IMR-90 (cell line): ENCODE measurements at regions not wholly inside any gene's neighbourhood (a gene's known extent, or its start where the extent isn't known, plus 50 kb on each side); places are given as distances from the start of the nearest gene placed in this dataset.

ENCODE experiments used
- ATAC-seq: fragments of 200-7000 bp; cut with Tn5 transposase; 2 replicates; pipeline ENCODE4 v1.9.1; 2020; ENCODE audit warnings: low read depth, mild to moderate bottlenecking, moderate library complexity
- BruUV-seq: library from RNA; stranded (reverse); fragments of 400-500 nt; replicated peaks from 2 replicates; lab custom pipeline; 2021; lab: Mats Ljungman, UMichigan
- CTCF ChIA-PET: fragments of 300-600 bp; formaldehyde crosslinking; extraction: SDS; loops from one replicate; lab custom pipeline; 2021; ENCODE audit warnings: antibody characterized with exemption; lab: Yijun Ruan, JAX
- POLR2A ChIA-PET: fragments of 300-600 bp; sonication (Branson Sonifier 250); formaldehyde crosslinking; loops from one replicate; lab custom pipeline; 2022; ENCODE audit warnings: antibody characterized with exemption; ENCODE audit not compliant: unreplicated experiment; lab: Charles Lee
- DNase-seq: peaks from one replicate; pipeline ENCODE4 v3.0.0; 2013
- H2AFZ ChIP-seq: replicated peaks from 2 replicates; pipeline ENCODE3; 2013; ENCODE audit warnings: low read length, mild to moderate bottlenecking; ENCODE audit not compliant: poor library complexity
- H2AK5ac ChIP-seq: 2 replicates; pipeline ENCODE4 v1.6.1; 2013; ENCODE audit warnings: low read depth, low read length, inconsistent platforms
- H2AK9ac ChIP-seq: replicated peaks from 2 replicates; pipeline ENCODE3; 2013; ENCODE audit warnings: mild to moderate bottlenecking, low read depth, low read length, moderate library complexity; ENCODE audit not compliant: poor library complexity
- H2BK120ac ChIP-seq: 2 replicates; pipeline ENCODE4 v1.6.1; 2013; ENCODE audit warnings: low read depth, low read length, inconsistent platforms
- H2BK15ac ChIP-seq: 3 replicates; pipeline ENCODE4 v1.6.1; 2013; ENCODE audit warnings: low read depth, low read length, inconsistent platforms
- H2BK20ac ChIP-seq: 2 replicates; pipeline ENCODE4 v1.6.1; 2013; ENCODE audit warnings: low read depth, mild to moderate bottlenecking, inconsistent platforms, low read length, moderate library complexity
- H2BK5ac ChIP-seq: 2 replicates; pipeline ENCODE4 v1.6.1; 2013; ENCODE audit warnings: mild to moderate bottlenecking, low read depth, low read length, inconsistent platforms; ENCODE audit not compliant: poor library complexity, severe bottlenecking
- H3K14ac ChIP-seq: replicated peaks from 2 replicates; pipeline ENCODE4 v1.6.1; 2013; ENCODE audit warnings: low read depth, low read length, inconsistent platforms
- H3K18ac ChIP-seq: 2 replicates; pipeline ENCODE4 v1.6.1; 2013; ENCODE audit warnings: low read depth, low read length, control low read depth
- H3K23ac ChIP-seq: 2 replicates; pipeline ENCODE4 v1.6.1; 2013; ENCODE audit warnings: low read depth, low read length, inconsistent platforms
- H3K27ac ChIP-seq: 2 replicates; pipeline ENCODE4 v1.5.1; 2013; ENCODE audit warnings: mild to moderate bottlenecking, control low read depth, low read length; ENCODE audit not compliant: insufficient read depth
- H3K27me3 ChIP-seq: 2 replicates; pipeline ENCODE4 v1.6.1; 2013; ENCODE audit warnings: low read length; ENCODE audit not compliant: control insufficient read depth, insufficient read depth
- H3K36me3 ChIP-seq: 2 replicates; pipeline ENCODE4 v1.6.1; 2013; ENCODE audit warnings: low read length, mixed read lengths; ENCODE audit not compliant: control insufficient read depth, insufficient read depth
- H3K4ac ChIP-seq: 2 replicates; pipeline ENCODE4 v1.6.1; 2013; ENCODE audit warnings: low read depth, low read length, inconsistent platforms
- H3K4me1 ChIP-seq: 2 replicates; pipeline ENCODE4 v1.6.1; 2013; ENCODE audit warnings: low read length, mixed read lengths; ENCODE audit not compliant: control insufficient read depth, insufficient read depth
- H3K4me2 ChIP-seq: 2 replicates; pipeline ENCODE4 v1.6.1; 2013; ENCODE audit warnings: low read depth, mild to moderate bottlenecking, control low read depth, low read length, moderate library complexity
- H3K4me3 ChIP-seq: 2 replicates; pipeline ENCODE4 v1.5.1; 2013; ENCODE audit warnings: low read depth, mild to moderate bottlenecking, control low read depth, low read length, moderate library complexity; ENCODE audit not compliant: insufficient read depth
- H3K56ac ChIP-seq: 2 replicates; pipeline ENCODE4 v1.6.1; 2013; ENCODE audit warnings: low read length, inconsistent platforms; ENCODE audit not compliant: insufficient read depth; ENCODE audit errors: extremely low read depth
- H3K79me1 ChIP-seq, 2 experiments: 2 replicates each; pipeline ENCODE4 v1.6.1; 2013; ENCODE audit warnings: low read length in 2 of 2, inconsistent platforms in 1 of 2, low read depth in 1 of 2
- H3K9ac ChIP-seq: 2 replicates; pipeline ENCODE4 v1.6.1; 2013; ENCODE audit warnings: low read depth, low read length, control low read depth
- H3K9me1 ChIP-seq: 2 replicates; pipeline ENCODE4 v1.6.1; 2013; ENCODE audit warnings: low read length, inconsistent platforms; ENCODE audit not compliant: insufficient read depth
- H3K9me3 ChIP-seq: 2 replicates; pipeline ENCODE4 v1.6.1; 2013; ENCODE audit warnings: low read length; ENCODE audit not compliant: control insufficient read depth, insufficient read depth
- H4K20me1 ChIP-seq: 2 replicates; pipeline ENCODE4 v1.6.1; 2013; ENCODE audit warnings: low read length, inconsistent platforms; ENCODE audit not compliant: insufficient read depth
- H4K5ac ChIP-seq: 2 replicates; pipeline ENCODE4 v1.6.1; 2013; ENCODE audit warnings: mild to moderate bottlenecking, low read depth, low read length, control low read depth
- H4K8ac ChIP-seq, 2 experiments: 2 replicates each; pipeline ENCODE4 v1.6.1; 2013; ENCODE audit warnings: low read depth in 2 of 2, low read length in 2 of 2, control low read depth in 1 of 2, inconsistent platforms in 1 of 2
- H4K91ac ChIP-seq: 2 replicates; pipeline ENCODE4 v1.6.1; 2013; ENCODE audit warnings: low read depth, low read length, inconsistent platforms; ENCODE audit not compliant: insufficient read depth
- BHLHE40 ChIP-seq: fragments of 150-350 bp; IDR thresholded peaks from 2 replicates; pipeline ENCODE4 v1.6.1; 2016; ENCODE audit warnings: mild to moderate bottlenecking, low read depth, low read length
- CHD1 ChIP-seq: IDR thresholded peaks from 2 replicates; pipeline ENCODE4 v1.6.1; 2012; ENCODE audit warnings: low read depth, low read length, improper control_type of control experiment
- FOS ChIP-seq: fragments of 150-350 bp; IDR thresholded peaks from 2 replicates; pipeline ENCODE4 v1.6.1; 2016; ENCODE audit warnings: low read depth, low read length
- MAFK ChIP-seq: IDR thresholded peaks from 2 replicates; pipeline ENCODE4 v1.6.1; 2012; ENCODE audit warnings: low read depth, low read length, improper control_type of control experiment
- MAZ ChIP-seq: IDR thresholded peaks from 2 replicates; pipeline ENCODE4 v1.6.1; 2012; ENCODE audit warnings: low read depth, mild to moderate bottlenecking, low read length, improper control_type of control experiment, moderate library complexity, borderline replicate concordance
- MXI1 ChIP-seq: IDR thresholded peaks from 2 replicates; pipeline ENCODE4 v1.6.1; 2012; ENCODE audit warnings: low read depth, mild to moderate bottlenecking, low read length, moderate library complexity, borderline replicate concordance
- RAD21 ChIP-seq: IDR thresholded peaks from 2 replicates; pipeline ENCODE4 v1.6.1; 2012; ENCODE audit warnings: low read length, improper control_type of control experiment
- RCOR1 ChIP-seq: IDR thresholded peaks from 2 replicates; pipeline ENCODE4 v1.6.1; 2012; ENCODE audit warnings: mild to moderate bottlenecking, low read length, improper control_type of control experiment; ENCODE audit not compliant: insufficient replicate concordance
- RFX5 ChIP-seq: IDR thresholded peaks from 2 replicates; pipeline ENCODE4 v1.8.0; 2012; ENCODE audit warnings: low read depth, mild to moderate bottlenecking, low read length, moderate library complexity
- SMC3 ChIP-seq: fragments of 150-350 bp; IDR thresholded peaks from 2 replicates; pipeline ENCODE4 v1.6.1; 2016; ENCODE audit warnings: low read depth, mild to moderate bottlenecking, antibody characterized with exemption, low read length, moderate library complexity
- WGBS, 2 experiments: methylation state at CpG; one replicate each; pipeline versions ENCODE4 v1.1.5 to v1.1.7; 2013; ENCODE audit warnings: missing lambda C conversion rate in 2 of 2; ENCODE audit not compliant: insufficient read length in 1 of 2; ENCODE audit errors: extremely low coverage in 2 of 2; 5-methylcytosine and 5-hydroxymethylcytosine counted together
- dilution Hi-C: fragments of 300-500 bp; cut with HindIII; formaldehyde crosslinking; loops from one replicate; pipeline ENCODE4 v1.14.3; 2018; ENCODE audit warnings: low sequenced_read_pairs; ENCODE audit not compliant: unreplicated experiment
- in situ Hi-C: fragments of 300-500 bp; cut with MboI; formaldehyde crosslinking; loops from 3 replicates; pipeline ENCODE4 v1.14.3; 2019; ENCODE audit warnings: low sequenced_read_pairs, inconsistent platforms, mixed read lengths
- intact Hi-C: fragments of 100-400 bp; cut with micrococcal nuclease; formaldehyde crosslinking; loops from 2 replicates; pipeline ENCODE4 v1.10.0; 2022
- TF ChIP-seq, protein P1 (sequence below): fragments of 150-350 bp; IDR thresholded peaks from 2 replicates; pipeline ENCODE4 v1.6.1; 2017; ENCODE audit warnings: mild to moderate bottlenecking, antibody characterized with exemption, low read length, low read depth

DNA sequence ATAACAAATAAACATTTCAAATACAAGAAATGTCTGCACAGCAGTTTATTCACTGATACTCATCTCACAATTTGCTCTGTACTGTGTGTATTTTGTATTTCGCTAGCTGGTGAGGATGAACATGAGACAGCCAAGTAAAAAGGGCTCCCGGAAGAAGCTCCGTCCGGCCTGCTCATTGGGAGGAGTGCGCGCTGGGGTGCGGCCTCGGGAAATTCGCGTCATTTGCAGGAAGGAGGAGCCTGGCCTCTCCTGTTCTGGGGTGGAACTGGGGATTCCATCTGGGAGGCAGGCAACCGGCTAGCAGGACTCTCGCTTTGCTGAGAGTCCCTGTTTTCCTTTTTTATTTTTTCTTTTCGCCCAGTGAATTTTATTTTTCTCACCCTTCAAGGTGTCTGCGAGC lies 368.4 kb upstream of the TMEM132C start:
- Histone ChIP-seq H3K14ac (no peak overlapping the region), H3K9ac (no peak overlapping the region), H3K4ac (no peak overlapping the region), H4K5ac (no peak overlapping the region), H2BK120ac (no peak overlapping the region), H3K4me1 (no peaks in the 10 kb centered on the region), H3K9me1 (no peaks in the 10 kb centered on the region), H3K27ac (no peak overlapping the region), H3K9me3 (peaks cover 18% of the 10 kb centered on the region), H3K79me1 (no peaks in the 10 kb centered on the region), H2BK20ac (no peak overlapping the region), H3K27me3 (no peaks in the 10 kb centered on the region), H2AK5ac (no peak overlapping the region), H3K23ac (no peak overlapping the region), H3K36me3 (no peaks in the 10 kb centered on the region), H2AK9ac (no peak overlapping the region), H2BK15ac (no peak overlapping the region), H3K4me3 (no peak overlapping the region), H3K4me2 (no peak overlapping the region), H2BK5ac (no peak overlapping the region), H4K8ac (no peak overlapping the region), H4K91ac (no peak overlapping the region), H4K20me1 (no peaks in the 10 kb centered on the region), H3K18ac (no peak overlapping the region), H3K56ac (no peak overlapping the region), H2AFZ (no peak overlapping the region)
- in situ Hi-C loops, result no loop called here
- ATAC-seq (no peak), DNase-seq (no peak)
- dilution Hi-C loops, result no loop called here
- intact Hi-C loops, result no loop called here
- ChIA-PET POLR2A (no interaction called here), CTCF (no interaction called here)
- BruUV-seq, result no TSS peak
- TF ChIP-seq RAD21 (no peak), BHLHE40 (no peak), FOS (no peak), RFX5 (no peak), MAZ (no peak), MXI1 (no peak), RCOR1 (no peak), CHD1 (no peak), MAFK (no peak), SMC3 (no peak)
- TF ChIP-seq, protein P1, sequence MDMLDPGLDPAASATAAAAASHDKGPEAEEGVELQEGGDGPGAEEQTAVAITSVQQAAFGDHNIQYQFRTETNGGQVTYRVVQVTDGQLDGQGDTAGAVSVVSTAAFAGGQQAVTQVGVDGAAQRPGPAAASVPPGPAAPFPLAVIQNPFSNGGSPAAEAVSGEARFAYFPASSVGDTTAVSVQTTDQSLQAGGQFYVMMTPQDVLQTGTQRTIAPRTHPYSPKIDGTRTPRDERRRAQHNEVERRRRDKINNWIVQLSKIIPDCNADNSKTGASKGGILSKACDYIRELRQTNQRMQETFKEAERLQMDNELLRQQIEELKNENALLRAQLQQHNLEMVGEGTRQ, result no peak
- no CpG with 5 or more reads among the region's 14 CpGs for WGBS, 2 experiments
